Endothelial cell (in vitro differentiated cells): ENCODE measurements at regions not wholly inside any gene's neighbourhood (a gene's known extent, or its start where the extent isn't known, plus 50 kb on each side); places are given as distances from the start of the nearest gene placed in this dataset.

Source experiments
- DNase-seq: peaks from one replicate; pipeline ENCODE4 v3.0.0; 2021; ENCODE audit warnings: low spot score
- H3K27ac Mint-ChIP-seq: one replicate; pipeline ENCODE4 v1.8.0; 2021; ENCODE audit warnings: mixed read lengths, inconsistent platforms; ENCODE audit not compliant: unreplicated experiment
- H3K27me3 Mint-ChIP-seq: one replicate; pipeline ENCODE4 v1.8.0; 2021; ENCODE audit warnings: mild to moderate bottlenecking, moderate library complexity, mixed read lengths, inconsistent platforms; ENCODE audit not compliant: unreplicated experiment
- H3K36me3 Mint-ChIP-seq: one replicate; pipeline ENCODE4 v1.8.0; 2021; ENCODE audit warnings: mild to moderate bottlenecking, low read depth, mixed read lengths, inconsistent platforms; ENCODE audit not compliant: unreplicated experiment
- H3K4me1 Mint-ChIP-seq: one replicate; pipeline ENCODE4 v1.8.0; 2021; ENCODE audit warnings: mild to moderate bottlenecking, mixed read lengths, inconsistent platforms; ENCODE audit not compliant: unreplicated experiment
- H3K4me3 Mint-ChIP-seq: one replicate; pipeline ENCODE4 v1.8.0; 2021; ENCODE audit warnings: mild to moderate bottlenecking, mixed read lengths, inconsistent platforms; ENCODE audit not compliant: unreplicated experiment
- H3K9me3 Mint-ChIP-seq: one replicate; pipeline ENCODE4 v1.8.0; 2021; ENCODE audit warnings: mixed read lengths, inconsistent platforms; ENCODE audit not compliant: unreplicated experiment
- TF ChIP-seq, protein P1 (sequence below): fragments of 200-600 bp; sonication (generic); IDR thresholded peaks from one replicate; pipeline ENCODE4 v1.5.0; 2021; ENCODE audit warnings: antibody characterized with exemption; ENCODE audit not compliant: unreplicated experiment

- Mint-ChIP-seq H3K27ac (no peak overlapping the region), H3K9me3 (no peaks in the 10 kb centered on the region), H3K27me3 (no peaks in the 10 kb centered on the region), H3K4me1 (no peaks in the 10 kb centered on the region), H3K4me3 (no peak overlapping the region), H3K36me3 (no peaks in the 10 kb centered on the region)
- TF ChIP-seq, protein P1, sequence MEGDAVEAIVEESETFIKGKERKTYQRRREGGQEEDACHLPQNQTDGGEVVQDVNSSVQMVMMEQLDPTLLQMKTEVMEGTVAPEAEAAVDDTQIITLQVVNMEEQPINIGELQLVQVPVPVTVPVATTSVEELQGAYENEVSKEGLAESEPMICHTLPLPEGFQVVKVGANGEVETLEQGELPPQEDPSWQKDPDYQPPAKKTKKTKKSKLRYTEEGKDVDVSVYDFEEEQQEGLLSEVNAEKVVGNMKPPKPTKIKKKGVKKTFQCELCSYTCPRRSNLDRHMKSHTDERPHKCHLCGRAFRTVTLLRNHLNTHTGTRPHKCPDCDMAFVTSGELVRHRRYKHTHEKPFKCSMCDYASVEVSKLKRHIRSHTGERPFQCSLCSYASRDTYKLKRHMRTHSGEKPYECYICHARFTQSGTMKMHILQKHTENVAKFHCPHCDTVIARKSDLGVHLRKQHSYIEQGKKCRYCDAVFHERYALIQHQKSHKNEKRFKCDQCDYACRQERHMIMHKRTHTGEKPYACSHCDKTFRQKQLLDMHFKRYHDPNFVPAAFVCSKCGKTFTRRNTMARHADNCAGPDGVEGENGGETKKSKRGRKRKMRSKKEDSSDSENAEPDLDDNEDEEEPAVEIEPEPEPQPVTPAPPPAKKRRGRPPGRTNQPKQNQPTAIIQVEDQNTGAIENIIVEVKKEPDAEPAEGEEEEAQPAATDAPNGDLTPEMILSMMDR: no peak
- DNase-seq: no peak
Observed at GRCh38 chr4:57550198-57550597, 440.0 kb upstream of the IGFBP7 start.

- H3K9me3 Mint-ChIP-seq: no peaks in the 10 kb centered on the region
- no peak overlapping the region for H3K4me3 Mint-ChIP-seq
- H3K4me1 Mint-ChIP-seq: no peaks in the 10 kb centered on the region
- H3K27ac Mint-ChIP-seq: no peak overlapping the region
- TF ChIP-seq, protein P1: no peak
- no peak for DNase-seq
- H3K36me3 Mint-ChIP-seq: no peaks in the 10 kb centered on the region
- no peaks in the 10 kb centered on the region for H3K27me3 Mint-ChIP-seq
Observed at GRCh38 chr4:57548856-57549255, 438.7 kb upstream of the IGFBP7 start.

DNA sequence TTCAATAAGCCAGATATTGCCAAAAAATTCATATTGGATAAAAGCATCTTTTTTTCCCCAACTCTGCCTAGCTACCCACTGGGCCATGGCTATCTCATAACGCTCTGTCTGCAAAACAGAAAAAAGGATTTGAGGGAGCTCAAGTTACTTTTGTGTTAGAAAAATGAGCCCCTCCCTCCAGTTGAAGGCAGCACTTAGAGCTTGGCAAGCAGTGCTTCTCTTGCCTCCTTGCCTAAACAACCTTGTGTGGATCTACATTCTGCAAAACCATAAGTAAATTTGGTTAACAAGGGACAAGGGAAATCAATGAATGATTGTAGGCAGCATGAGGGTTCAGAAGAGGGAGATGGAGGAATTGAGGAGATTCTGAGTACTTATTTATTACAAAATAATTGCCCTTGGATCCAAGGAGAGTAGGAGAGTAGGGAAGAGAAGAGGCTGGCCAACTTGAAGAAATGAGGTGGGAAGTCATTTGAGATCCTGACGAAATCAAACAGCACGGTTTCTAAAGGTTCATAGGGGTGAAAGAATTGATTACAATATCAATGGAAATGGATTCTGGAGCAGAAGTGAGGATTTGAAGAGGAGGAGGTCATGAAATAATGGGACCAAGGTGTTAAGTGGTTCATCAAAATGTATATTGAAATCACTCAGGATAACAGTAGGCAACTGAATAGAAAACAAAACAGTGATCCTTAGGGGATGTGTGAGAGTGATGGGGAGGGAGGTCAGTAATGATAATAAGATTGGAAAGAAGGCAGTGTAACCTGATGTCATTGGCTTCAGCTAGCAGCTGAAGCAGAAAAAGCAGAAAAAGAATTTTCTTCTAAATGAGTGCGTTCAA is 434.8 kb upstream of the IGFBP7 start:
- no peak for DNase-seq
- H3K27me3 Mint-ChIP-seq: no peaks in the 10 kb centered on the region
- H3K9me3 Mint-ChIP-seq: no peaks in the 10 kb centered on the region
- no peaks in the 10 kb centered on the region for H3K4me1 Mint-ChIP-seq
- no peaks in the 10 kb centered on the region for H3K36me3 Mint-ChIP-seq
- TF ChIP-seq, protein P1: no peak
- no peak overlapping the region for H3K27ac Mint-ChIP-seq
- no peak overlapping the region for H3K4me3 Mint-ChIP-seq

DNA sequence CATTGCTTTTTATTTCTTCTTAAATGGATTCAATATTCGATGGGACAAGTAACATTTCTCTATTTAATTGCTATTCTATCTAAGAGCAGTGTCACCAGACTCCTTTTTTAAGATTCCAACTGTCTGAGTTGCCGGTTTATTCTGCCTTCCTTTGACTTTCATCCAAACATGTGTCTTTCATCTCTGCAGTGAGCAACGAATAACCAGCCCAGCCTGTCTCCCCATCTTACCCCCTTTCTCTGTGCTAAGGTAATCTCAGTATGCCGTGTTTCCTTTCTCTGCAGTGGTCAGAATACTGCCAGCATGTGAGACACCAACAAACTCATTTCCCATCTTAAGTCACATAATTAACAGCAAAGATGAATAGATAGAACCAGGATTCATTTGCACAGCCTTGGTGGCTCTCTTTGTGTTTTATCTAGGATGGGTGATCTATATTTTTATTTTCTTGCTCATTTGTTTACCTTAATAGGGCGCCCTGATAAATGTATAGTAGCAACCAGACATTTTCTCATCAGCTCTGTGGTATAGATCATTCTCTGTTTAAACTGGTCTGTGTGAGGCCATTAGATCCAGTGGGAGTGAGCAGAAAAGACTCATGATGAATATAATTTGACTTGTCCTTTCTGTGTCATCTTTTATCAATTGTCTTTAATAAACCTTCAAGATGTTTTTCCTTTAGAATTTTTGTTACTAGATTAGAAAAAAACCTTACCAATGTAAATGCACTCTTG is 394.8 kb upstream of the IGFBP7 start:
- H3K36me3 Mint-ChIP-seq: no peaks in the 10 kb centered on the region
- DNase-seq: no peak
- no peak overlapping the region for H3K4me3 Mint-ChIP-seq
- H3K4me1 Mint-ChIP-seq: no peaks in the 10 kb centered on the region
- no peaks in the 10 kb centered on the region for H3K9me3 Mint-ChIP-seq
- H3K27me3 Mint-ChIP-seq: peaks cover under 1% of the 10 kb centered on the region
- TF ChIP-seq, protein P1: no peak
- no peak overlapping the region for H3K27ac Mint-ChIP-seq

DNA sequence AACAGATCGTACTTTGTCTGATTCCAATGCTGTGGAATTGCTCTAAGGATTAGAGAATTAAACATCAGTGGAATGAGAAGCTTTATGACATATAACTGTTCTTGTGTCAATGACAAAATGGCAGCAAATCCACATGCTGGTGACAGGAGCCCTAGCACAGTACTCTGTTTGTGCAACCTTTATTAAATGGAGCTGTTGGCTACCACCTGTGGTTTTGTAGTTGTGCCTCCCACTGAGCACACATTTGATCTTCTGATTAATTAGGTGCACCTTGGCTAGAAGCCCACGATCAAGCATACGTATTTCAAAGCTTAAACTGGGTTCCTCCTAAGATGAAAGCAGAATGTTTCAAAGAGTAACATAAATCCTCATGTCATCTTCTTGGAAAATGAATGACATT is 394.0 kb upstream of the IGFBP7 start:
- Mint-ChIP-seq H3K27me3 (no peaks in the 10 kb centered on the region), H3K27ac (no peak overlapping the region), H3K4me1 (no peaks in the 10 kb centered on the region), H3K36me3 (no peaks in the 10 kb centered on the region), H3K9me3 (no peaks in the 10 kb centered on the region), H3K4me3 (no peak overlapping the region)
- no peak for DNase-seq
- TF ChIP-seq, protein P1: no peak
